ENCODE measurements at regions not wholly inside any gene's neighbourhood (a gene's known extent, or its start where the extent isn't known, plus 50 kb on each side); places are given as distances from the start of the nearest gene placed in this dataset.

DNA sequence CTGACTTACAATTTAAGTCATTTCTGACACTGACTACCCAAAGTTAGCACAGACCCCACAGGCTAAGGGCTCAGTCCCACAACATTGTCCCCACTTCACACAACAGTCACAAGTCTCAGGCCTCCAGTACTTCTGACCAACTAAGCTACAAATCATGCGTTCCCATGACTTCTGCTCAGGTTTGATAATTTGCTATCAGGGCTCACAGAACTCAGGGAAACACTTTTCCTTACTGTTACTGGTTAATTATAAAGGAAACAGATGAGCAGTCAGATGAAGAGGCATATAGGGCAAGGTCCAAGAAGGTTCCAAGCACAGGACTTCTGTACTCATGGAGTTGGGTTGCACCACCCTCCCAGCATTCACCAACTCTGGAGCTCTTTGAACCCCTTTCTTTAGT is 151.2 kb upstream of the TNR start:
- DNase-seq (ENCODE audit: low read depth in 2 of 2) = no peak

DNA sequence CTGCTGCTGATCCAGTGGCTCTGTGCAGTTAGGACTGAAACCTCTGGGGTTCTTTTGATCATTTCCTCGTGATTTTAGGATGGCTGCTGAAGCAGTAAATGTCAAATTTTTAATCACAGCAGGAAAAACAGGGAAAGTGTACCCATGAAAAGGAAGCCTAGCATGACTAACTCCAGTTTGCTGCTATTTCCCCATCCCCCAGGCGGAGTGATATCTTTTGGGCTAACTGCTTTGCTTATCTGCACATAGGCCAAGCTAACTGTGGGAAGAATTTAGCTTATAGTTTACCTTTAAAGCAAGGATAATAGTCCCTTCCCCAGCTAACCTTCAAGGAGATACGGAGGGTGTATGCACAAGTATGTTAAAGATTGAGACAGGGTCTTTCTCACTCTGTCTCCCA is 149.8 kb upstream of the TNR start:
- DNase-seq (ENCODE audit: low read depth in 2 of 2) = no peak

DNA sequence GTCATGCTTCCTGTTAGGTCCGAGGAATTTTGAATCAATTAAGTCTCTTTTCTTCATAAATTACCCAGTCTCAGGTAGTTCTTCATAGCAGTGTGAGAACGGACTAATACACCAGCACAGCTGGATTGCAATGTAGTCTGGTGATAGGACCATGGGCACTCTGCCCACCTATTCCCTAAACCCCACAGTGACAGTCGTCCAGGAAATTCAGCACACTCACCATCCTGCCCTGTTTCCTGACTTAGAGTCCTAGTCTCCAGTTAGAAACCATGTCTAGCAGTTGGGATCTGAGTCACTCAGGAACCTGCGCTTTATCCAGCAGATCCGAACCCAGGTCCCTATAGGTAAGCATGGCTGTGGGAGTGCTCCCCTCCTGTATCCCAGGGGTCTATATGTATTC is 149.3 kb upstream of the TNR start:
- DNase-seq (ENCODE audit: low read depth in 2 of 2) = no peak

DNA sequence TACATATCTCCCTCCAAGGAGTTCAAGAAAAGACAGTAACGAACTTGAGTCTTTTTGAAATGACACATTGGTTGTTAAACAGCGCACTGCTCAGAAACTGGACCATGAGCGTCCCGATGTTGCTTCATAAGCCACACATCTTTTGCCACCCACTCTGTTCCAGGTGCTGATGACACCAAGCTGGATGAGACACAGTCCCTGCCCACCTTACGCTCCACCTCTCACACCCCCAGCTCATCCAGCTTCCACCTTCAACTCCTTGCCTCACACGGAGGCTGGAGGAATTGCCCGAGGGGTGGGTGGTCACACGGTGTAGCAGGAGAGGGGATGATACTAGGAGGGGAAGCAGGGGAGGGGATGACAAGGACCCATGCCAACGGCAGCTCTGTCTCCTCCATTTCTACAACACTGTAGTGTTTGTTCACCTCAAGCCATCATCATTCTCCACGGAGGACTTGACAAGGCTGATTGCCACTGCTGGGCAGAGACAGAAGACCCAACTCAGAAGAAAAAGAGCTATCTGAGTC is 148.5 kb upstream of the TNR start:
- no peak for DNase-seq (ENCODE audit: low read depth in 2 of 2)

DNA sequence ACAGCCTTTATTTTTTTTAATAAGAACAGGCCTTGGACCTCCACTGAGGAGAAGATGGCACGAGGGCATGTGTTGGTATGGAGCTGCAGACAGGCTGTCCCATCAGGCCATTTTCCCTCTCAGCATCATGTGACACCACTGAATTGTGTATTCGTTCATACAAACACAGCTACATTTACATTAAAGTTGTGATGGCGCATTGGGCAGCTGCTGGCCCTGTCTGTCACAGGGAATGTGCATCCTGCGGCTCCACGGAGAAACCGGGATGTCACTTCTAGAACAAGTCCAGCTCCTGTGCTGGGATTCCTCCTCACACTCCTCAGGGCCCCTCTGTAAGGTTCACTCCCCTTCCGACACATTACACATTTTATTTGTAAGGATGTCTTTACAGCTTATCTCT is 147.6 kb upstream of the TNR start:
- DNase-seq (ENCODE audit: low read depth in 2 of 2) = no peak

DNA sequence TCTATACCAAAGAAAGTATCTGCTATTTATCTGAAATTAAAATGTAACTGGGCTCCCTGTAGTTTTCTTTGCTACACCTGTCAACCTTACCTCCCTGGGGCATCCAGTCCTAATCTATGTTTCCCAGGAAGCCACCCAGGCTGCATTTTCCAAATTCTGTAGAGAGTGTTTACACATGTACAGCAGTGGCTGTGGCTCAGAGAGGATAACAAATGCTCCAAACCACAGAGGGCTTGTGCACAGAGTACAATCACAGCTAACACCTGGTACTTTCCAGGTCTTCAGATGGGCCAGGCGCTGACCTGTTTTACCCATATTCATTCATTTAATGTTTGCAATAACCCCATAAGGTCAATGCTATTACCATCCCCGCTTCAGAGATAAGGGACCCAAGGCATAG is 146.5 kb upstream of the TNR start:
- no peak for DNase-seq (ENCODE audit: low read depth in 2 of 2)

DNA sequence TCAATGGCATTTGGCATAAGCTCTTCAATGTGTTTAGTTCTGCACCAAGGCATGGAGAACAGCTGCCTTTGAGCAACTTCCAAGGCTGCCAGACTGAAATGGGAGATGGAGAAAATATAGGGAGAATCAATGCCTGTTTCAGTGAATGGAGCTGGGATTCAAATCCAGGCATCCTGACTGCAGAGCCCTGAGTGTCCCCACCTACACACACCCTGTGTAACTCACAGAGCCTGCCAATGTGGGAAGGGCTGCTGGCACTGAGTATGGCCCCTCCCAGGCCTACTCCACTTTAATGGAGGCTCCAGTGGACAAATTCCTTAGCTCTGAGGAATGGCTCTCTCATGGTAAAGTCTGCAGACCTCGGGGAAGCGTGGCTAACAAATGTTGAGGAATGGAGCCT is 145.6 kb upstream of the TNR start:
- no peak for DNase-seq (ENCODE audit: low read depth in 2 of 2)

DNA sequence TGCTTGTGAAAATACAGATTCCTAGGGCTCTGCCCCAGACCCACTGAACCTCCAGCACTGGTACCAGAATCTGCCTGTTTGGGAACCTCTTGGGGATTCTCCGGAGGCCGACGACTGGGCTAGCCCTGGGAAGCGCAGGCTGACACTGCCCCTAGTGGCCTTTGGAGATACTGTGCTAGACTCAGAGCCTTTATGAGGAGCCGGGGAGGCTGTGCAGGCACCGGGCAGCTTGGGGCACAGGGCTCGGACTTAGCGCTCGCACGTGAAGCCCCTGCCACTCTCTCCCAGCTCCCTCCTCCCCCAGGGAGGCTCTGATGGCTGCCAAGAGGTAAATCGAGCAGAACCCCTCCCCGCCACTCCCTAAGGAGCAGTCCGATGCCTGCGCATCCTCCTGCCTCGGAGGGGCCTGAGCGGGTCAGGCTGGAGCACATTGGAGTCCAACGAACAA is 144.6 kb upstream of the TNR start:
- peak; percentile 7 to 25 for DNase-seq (ENCODE audit: low read depth in 2 of 2)

DNA sequence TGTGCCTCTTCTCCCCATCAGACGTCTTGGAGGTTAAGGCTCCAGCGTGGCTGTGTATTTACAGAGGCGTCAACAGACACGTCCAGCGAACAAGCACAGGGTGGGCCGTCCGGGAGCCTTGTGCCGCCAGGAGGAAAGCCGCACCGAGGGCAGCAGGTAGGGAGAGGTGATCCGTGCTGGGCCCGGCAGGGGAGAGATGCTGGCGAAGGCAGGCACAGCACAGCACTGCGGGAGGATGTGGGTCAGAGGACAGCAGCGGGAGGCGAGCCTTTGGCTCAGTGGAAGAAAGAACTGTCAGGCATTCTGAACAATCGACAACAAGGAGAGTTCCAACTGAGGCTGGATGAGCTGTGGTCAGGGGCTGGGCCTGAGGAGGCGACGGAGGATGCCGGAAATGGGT is 144.1 kb upstream of the TNR start:
- no peak for DNase-seq (ENCODE audit: low read depth in 2 of 2)

DNA sequence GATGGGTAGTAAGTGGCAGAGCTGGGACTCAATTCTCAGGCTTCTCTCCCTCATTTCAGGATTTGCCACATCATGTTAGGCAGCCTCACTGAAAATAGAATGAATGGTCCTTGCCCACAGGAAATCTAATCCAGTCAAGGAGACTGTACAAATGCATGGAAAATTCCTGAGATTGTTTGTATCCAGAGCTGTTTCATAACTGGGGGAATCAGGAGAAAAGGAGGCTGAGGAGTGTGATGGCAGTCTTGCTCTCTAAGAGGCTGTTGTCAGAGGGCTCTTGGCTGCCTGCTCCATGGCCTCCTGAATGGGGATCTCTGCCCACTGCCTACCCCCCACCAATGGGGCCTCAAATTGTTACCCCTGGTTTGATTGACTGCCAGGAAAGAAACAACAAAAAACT is 141.9 kb upstream of the TNR start:
- DNase-seq (ENCODE audit: low read depth in 2 of 2) = no peak

DNA sequence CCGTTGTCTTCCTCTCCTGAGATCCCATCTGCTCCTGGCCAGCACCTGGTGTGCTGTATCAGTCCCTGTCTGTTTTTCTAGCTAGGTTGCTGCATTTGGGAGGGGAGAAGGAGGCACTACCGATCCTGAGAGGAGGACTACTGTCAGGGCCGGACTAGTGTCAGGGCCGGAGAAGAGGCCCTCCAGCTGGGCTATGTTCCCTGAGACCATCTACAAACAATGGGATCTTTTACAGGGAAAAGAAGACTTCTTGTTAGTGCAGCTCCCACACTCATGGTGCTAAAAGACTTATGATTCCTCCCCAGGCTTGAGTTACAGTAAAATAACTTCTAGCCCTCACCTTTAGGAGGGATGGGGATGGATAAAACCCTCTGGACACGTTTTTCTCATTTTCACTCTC is 141.0 kb upstream of the TNR start:
- DNase-seq (ENCODE audit: low read depth in 2 of 2) = no peak

DNA sequence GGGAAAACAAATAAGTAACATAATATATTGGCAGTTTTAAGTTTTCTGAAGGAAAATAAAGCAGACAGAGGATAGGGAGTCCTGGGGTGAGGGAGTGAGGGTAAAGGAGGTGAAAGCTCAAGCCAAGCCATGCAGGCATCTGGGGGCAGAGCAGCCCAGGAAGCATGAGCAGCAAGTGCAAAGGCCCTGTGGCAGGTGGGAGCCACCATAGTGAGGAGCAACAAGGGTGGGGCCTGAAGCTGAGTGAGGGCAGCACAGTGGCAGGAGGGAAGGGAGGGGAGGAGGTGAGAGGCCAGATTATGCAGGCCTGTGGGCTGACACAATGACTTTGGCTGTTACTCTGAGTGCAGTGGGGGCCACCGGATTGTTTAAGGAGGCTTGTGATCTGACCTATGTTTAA is 138.8 kb upstream of the TNR start:
- DNase-seq (ENCODE audit: low read depth in 2 of 2) = no peak

DNA sequence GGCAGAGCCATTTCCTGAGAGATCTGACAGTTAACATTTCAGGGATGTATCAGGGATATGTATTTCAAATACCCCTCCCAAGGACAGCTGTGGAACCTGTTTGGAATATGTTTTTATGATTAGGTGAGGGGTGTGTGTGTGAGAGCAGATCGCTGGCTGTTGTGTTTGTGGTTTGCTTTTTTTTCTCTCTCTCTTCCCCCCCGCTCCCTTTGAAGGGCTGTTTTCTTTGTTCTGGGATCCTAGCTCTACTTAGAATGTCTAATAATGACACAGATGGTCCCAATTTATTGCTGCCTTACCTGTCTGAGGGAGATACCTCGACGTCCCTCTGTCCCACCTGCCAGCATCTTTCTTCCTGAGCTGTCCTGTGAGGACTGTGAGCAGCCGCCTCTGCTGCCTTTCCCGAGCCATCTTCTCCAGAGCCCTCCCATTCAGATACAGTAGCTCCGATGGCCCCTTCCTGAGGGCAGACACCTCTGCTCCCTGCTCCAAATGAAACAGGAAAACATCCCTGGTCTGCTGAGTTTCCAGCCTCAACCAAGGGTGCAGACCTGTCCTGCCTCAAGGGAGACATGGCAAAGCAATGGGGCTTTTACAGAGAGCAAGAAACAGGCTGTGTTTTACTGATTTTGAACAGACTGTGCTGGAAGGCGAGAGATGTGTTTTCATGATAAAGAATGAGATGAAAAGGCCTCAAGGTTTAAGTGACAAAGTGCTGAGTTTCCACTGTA is 138.0 kb upstream of the TNR start:
- DNase-seq (ENCODE audit: low read depth in 2 of 2) = no peak

DNA sequence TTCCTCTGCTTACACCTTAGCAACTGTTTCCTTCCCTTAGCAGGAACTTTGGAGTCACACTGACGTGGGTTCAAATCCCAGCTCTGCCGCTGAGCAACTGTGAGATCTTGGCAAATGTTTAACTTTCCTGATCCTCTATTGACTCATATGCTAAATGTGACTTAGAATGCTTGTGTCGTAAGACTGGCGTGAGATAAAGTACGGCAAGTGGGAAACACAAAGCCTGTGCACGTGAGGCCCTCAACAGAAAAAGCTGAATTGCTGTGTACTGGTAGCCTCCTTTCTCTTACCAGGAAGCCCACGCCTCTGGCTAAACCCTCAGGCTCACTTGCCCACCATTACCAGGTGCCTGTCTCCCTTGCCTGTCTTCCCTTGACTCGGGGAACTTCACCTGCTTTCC is 135.4 kb upstream of the TNR start:
- no peak for DNase-seq (ENCODE audit: low read depth in 2 of 2)

DNA sequence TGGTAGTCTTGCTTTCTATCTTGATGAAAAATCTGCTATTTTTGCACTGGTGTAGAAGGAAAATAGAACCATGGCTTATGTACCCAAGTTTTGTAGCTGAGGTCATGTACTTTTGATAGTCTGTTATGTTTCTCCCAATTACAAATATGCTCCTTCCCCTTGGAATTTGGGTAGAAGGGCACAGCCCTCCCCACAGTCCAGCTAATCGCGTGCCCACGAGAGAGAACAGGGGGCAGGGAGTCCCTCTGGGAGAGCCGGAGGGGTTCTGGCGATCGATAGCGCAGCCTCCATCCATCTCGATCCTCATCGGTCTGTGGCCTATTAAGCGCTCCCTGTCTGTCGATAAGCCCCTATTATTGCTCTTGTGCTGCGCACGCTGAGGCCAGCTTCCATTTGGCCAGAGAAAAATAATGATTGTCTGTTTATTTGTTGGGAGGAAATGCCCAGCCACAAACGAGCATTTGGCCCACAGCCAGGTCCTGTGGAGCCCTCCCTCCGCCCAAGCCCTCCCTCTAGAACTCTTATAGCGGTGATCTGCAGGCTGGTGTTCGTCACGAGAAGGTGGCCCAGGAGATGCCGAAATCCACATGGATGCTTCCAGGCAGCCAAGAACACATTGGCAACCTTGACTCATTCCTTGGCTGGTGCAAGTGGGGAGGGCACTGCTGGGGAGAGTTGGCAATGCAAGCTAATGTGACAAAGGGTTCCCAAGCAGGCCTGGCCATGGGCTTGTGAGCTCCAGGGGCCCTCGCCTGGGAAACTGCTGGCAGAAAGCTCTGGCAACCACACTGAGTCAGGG is 134.7 kb upstream of the TNR start:
- no peak for DNase-seq (ENCODE audit: low read depth in 2 of 2)

DNA sequence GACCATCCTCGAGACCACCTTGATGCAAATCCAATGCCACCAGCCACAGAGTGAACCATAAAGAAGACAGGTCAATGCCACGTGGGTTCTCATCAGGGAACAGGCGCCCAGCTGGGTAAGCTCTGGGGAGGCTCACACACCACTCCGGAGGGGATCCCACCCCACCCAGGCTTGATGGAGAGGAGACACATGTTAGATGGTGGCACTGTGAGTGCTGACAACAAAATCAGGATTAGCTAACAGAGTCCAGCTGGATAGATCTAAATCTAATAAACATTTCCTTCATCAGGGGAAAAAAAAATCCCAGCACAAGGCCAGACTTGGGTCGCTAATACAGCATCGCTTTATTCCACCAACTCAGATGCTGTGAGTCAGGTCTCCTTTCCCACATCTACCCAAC is 132.2 kb upstream of the TNR start:
- DNase-seq (ENCODE audit: low read depth in 2 of 2) = no peak

DNA sequence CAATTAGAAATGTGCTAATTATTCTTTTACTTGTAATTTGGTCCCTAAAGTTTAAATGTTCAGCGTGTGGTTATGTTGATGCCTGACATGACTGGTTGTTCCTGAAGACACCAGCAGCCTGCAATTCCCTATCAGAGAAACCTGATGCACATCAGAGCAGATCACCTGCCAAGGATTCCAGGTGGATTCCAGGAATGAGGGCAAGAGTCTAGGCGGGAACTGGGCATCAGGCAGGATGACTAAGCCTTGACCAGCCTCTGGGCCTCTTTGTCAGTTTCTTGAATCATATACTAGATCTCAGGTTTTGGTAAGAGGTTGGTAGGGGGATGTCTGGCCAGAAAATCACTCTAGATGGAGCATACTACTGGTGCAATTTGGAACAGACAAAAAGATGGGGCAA is 130.7 kb upstream of the TNR start:
- DNase-seq (ENCODE audit: low read depth in 2 of 2) = no peak

DNA sequence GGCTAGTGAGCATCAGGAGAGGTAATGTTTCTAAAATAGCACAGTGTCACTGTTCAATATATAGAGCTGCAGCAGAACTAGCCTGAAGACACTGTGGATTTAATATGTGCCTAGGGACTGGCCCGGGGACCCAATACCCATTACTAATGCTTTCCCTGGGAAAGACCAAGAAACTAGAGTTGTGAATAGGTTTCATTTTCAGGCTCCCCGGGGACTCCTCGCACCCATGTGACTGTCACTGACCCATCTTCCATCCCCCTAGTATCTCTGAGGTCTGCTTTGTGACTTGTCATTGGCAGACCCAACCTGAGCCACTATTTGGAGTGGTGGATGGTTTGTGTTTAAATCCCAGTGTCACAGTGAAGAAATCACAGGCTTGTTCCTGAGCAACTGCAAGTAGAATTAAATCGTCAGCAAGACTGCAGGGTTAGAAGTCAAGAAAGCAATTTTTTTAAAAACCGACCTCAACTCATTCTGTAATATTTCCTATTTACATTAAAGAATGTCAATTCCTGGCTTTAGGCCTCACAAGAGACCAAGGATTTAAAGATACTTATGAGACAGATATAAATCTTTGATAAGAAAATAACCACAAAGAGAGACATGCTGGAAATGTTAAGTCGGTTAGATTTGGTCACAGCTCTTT is 130.0 kb upstream of the TNR start:
- no peak for DNase-seq (ENCODE audit: low read depth in 2 of 2)

DNA sequence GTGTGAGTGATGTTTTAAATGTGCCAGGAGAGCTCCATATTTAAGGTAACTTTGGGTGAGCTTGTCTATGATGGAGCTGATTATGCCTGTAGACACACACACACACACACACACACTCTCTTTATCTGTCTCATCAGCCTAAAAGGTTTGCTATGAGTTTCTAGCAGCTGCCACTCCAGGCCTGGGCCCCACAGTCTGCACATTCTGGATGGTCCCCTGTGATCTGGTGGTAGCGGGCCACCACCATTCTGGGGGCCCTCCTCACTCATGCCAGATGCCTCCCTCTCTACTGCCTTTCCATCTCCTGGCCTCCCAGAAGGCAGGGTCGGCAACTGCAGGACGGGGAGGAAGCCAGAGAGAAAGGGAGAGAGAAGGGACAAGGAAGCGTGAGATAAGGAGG is 129.2 kb upstream of the TNR start:
- no peak for DNase-seq (ENCODE audit: low read depth in 2 of 2)

DNA sequence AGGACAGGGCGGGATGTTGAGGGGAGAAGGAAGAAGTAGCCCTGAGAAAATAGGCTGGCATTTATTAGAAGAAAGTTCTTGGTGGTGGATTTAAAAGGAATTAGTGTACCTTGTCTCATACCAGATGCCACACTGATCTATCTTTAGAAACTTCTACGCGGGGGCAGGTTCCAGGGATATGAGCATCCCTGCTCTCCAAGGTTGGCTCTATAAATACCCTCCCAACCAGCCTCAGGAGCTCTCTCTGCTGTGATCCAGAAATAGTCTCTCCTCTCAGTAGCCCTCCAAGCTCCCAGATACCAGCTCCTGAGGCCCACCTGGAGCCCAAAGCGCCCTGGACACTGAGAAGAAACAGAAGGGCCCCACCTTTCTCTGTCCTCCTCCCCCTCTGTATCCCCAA is 128.3 kb upstream of the TNR start:
- no peak for DNase-seq (ENCODE audit: low read depth in 2 of 2)

DNA sequence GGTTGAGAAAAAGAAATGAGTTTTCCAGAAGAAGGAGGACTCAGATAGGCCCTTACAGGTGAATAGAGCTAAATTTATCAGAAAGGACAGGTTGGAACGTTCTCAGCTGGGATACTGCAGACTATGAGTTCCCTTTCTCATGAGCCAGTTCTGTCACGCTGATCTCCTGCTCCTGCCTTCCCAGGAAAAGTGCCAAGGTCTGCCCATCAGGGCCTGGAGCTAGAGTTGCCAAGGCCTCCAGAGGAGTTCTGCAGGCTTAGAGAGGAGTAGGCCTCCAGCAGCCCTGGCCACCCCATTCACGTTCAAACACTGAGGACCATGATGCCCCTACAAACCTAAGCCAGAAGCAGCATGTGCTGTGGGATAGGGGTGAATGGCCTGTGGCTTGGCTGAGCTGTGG is 126.8 kb upstream of the TNR start:
- no peak for DNase-seq (ENCODE audit: low read depth in 2 of 2)

DNA sequence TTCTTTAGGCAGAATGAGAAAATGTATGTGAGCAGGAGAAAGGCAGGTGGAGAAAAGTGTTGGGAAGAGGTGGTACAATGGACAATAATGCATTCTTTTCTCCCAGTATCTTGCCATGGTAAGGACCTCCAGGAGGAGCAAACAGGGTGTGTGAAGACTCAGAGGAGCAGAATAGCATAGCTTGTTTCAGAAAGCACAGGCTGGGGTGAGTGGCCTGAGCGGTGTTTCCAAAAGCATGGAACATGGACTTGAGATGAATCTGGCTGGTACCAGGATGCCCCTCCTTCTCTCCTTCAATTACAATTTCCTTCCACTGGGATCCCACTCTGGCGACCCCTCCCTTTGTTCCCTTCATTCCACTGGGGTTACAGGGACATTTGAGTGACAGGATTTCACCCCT is 123.4 kb upstream of the TNR start:
- DNase-seq (ENCODE audit: low read depth in 2 of 2) = no peak

Data from stimulated activated CD4-positive, alpha-beta T cell treated with anti-CD3 and anti-CD28 coated beads, Interleukin-4, amount 100 ng/mL, for 48 hours (primary cell).